ENCODE measurements at regions not wholly inside any gene's neighbourhood (a gene's known extent, or its start where the extent isn't known, plus 50 kb on each side); places are given as distances from the start of the nearest gene placed in this dataset.

DNA sequence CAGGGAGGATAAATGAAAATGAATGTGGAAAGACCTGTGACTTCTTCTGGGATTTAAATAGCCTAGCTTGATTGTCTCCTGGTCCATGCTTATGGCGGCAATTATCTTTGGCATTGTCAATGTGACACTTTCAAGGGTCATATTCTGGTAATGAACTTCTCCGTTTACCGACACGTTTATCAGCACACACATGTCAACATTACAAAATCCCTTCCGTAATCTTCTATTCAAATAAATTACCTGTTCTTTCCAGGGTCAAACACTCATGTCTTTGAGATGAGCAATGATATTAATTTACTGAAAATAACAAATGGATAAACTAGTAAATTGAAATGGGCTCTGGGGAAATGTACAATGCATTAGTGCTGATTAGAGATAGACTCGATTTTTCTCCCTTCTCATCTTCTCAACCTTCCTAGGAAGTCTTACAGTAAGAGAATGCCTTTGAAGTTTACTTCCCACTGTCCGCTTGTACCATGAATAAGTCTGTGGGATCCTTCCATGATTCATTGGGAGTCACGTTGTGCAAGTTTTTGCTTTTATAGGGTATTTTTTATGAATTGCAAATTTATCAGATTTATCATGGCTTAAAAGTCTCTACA lies 646.3 kb upstream of the LRATD1 start:
- TF ChIP-seq, protein P1, sequence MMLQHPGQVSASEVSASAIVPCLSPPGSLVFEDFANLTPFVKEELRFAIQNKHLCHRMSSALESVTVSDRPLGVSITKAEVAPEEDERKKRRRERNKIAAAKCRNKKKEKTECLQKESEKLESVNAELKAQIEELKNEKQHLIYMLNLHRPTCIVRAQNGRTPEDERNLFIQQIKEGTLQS (IDR thresholded peaks at IDR 0.05), result no peak
- TF ChIP-seq, protein P1 (CRISPR knock-in tag; conservative IDR thresholded peaks at IDR 0.05), result no peak
- no peak for TF ChIP-seq SP1 (CRISPR knock-in tag; IDR thresholded peaks at IDR 0.05)
- TF ChIP-seq ZNF24 (IDR thresholded peaks at IDR 0.05), result no peak
- TF ChIP-seq XRCC5 (IDR thresholded peaks at IDR 0.05; ENCODE audit: low read depth, low read length), result no peak
- no peak for TF ChIP-seq CHD4 (IDR thresholded peaks at IDR 0.05; ENCODE audit: insufficient read depth, insufficient replicate concordance, low read depth, low read length, poor library complexity, severe bottlenecking)
- TF ChIP-seq, protein P2, sequence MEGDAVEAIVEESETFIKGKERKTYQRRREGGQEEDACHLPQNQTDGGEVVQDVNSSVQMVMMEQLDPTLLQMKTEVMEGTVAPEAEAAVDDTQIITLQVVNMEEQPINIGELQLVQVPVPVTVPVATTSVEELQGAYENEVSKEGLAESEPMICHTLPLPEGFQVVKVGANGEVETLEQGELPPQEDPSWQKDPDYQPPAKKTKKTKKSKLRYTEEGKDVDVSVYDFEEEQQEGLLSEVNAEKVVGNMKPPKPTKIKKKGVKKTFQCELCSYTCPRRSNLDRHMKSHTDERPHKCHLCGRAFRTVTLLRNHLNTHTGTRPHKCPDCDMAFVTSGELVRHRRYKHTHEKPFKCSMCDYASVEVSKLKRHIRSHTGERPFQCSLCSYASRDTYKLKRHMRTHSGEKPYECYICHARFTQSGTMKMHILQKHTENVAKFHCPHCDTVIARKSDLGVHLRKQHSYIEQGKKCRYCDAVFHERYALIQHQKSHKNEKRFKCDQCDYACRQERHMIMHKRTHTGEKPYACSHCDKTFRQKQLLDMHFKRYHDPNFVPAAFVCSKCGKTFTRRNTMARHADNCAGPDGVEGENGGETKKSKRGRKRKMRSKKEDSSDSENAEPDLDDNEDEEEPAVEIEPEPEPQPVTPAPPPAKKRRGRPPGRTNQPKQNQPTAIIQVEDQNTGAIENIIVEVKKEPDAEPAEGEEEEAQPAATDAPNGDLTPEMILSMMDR (IDR thresholded peaks at IDR 0.05 in 2 of 3, conservative IDR thresholded peaks at IDR 0.05 in 1 of 3; ENCODE audit: insufficient read depth in 2 of 3, low read depth in 1 of 3, low read length in 3 of 3), result no peak
- TF ChIP-seq, protein P3, sequence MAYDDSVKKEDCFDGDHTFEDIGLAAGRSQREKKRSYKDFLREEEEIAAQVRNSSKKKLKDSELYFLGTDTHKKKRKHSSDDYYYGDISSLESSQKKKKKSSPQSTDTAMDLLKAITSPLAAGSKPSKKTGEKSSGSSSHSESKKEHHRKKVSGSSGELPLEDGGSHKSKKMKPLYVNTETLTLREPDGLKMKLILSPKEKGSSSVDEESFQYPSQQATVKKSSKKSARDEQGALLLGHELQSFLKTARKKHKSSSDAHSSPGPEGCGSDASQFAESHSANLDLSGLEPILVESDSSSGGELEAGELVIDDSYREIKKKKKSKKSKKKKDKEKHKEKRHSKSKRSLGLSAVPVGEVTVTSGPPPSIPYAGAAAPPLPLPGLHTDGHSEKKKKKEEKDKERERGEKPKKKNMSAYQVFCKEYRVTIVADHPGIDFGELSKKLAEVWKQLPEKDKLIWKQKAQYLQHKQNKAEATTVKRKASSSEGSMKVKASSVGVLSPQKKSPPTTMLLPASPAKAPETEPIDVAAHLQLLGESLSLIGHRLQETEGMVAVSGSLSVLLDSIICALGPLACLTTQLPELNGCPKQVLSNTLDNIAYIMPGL (CRISPR knock-in tag; IDR thresholded peaks at IDR 0.05), result no peak
- no peak for TF ChIP-seq GABPB2 (CRISPR knock-in tag; conservative IDR thresholded peaks at IDR 0.05)
- no peak for TF ChIP-seq MYC (IDR thresholded peaks at IDR 0.05; ENCODE audit: low read depth, low read length)
- no peak for TF ChIP-seq MYC (CRISPR knock-in tag; IDR thresholded peaks at IDR 0.05; ENCODE audit: borderline replicate concordance, low read depth)
- TF ChIP-seq DNMT1 (IDR thresholded peaks at IDR 0.05), result no peak
